ENCODE measurements at regions not wholly inside any gene's neighbourhood (a gene's known extent, or its start where the extent isn't known, plus 50 kb on each side); places are given as distances from the start of the nearest gene placed in this dataset.

- H4K8ac ChIP-seq (ENCODE audit: low read depth, low read length), result no peak overlapping the region
- no peaks in the 10 kb centered on the region for H3K27me3 ChIP-seq (ENCODE audit: insufficient read depth, low read length)
- no peak overlapping the region for H3K4ac ChIP-seq (ENCODE audit: low read depth, low read length)
- H3K4me3 ChIP-seq (ENCODE audit: low read depth, low read length), result no peak overlapping the region
- H3K27ac ChIP-seq (ENCODE audit: low read depth, low read length), result no peak overlapping the region
- H4K12ac ChIP-seq (ENCODE audit: low read depth, low read length), result no peak overlapping the region
- H3K4me1 ChIP-seq (ENCODE audit: control insufficient read depth in 1 of 2, insufficient read depth in 2 of 2, low read length in 2 of 2), result peaks cover 0 to 2% of the 10 kb centered on the region in 2 experiments
- H2AFZ ChIP-seq (ENCODE audit: insufficient read depth, low read length, poor library complexity), result no peak overlapping the region
- no peak overlapping the region for H3K4me2 ChIP-seq (ENCODE audit: low read length)
- no peaks in the 10 kb centered on the region for H3K9me3 ChIP-seq (ENCODE audit: insufficient read depth, low read depth, low read length)
- no peak overlapping the region for H4K91ac ChIP-seq (ENCODE audit: low read depth, low read length)
- no peaks in the 10 kb centered on the region for H3K79me1 ChIP-seq (ENCODE audit: low read length)
- no peak for DNase-seq
- no peak overlapping the region for H2BK12ac ChIP-seq (ENCODE audit: low read length)
- H3K79me2 ChIP-seq (ENCODE audit: control insufficient read depth, insufficient read depth, low read length, poor library complexity), result no peaks in the 10 kb centered on the region
- H3K14ac ChIP-seq (ENCODE audit: low read length), result no peak overlapping the region
- H2BK5ac ChIP-seq (ENCODE audit: low read depth, low read length, poor library complexity), result no peak overlapping the region
- H2BK120ac ChIP-seq (ENCODE audit: insufficient read depth, low read length, poor library complexity), result no peak overlapping the region
- no peaks in the 10 kb centered on the region for H3K36me3 ChIP-seq (ENCODE audit: control insufficient read depth in 1 of 2, insufficient read depth in 2 of 2, low read length in 2 of 2)
- H3K9ac ChIP-seq (ENCODE audit: low read length), result no peak overlapping the region
- no peak overlapping the region for H3K23ac ChIP-seq (ENCODE audit: low read length)
- no peak overlapping the region for H2AK5ac ChIP-seq (ENCODE audit: low read length)
- no peak overlapping the region for H3K18ac ChIP-seq (ENCODE audit: low read length)
Measured at GRCh38 chr4:66591968-66592367, 921.7 kb upstream of the EPHA5 start.

- H2AK5ac ChIP-seq (ENCODE audit: low read length), result no peak overlapping the region
- H3K27ac ChIP-seq (ENCODE audit: low read depth, low read length), result no peak overlapping the region
- no peak overlapping the region for H4K91ac ChIP-seq (ENCODE audit: low read depth, low read length)
- H3K9me3 ChIP-seq (ENCODE audit: insufficient read depth, low read depth, low read length), result no peaks in the 10 kb centered on the region
- no peak overlapping the region for H2BK12ac ChIP-seq (ENCODE audit: low read length)
- no peaks in the 10 kb centered on the region for H3K79me1 ChIP-seq (ENCODE audit: low read length)
- H3K36me3 ChIP-seq (ENCODE audit: control insufficient read depth in 1 of 2, insufficient read depth in 2 of 2, low read length in 2 of 2), result no peaks in the 10 kb centered on the region
- no peaks in the 10 kb centered on the region for H3K27me3 ChIP-seq (ENCODE audit: insufficient read depth, low read length)
- no peak overlapping the region for H3K23ac ChIP-seq (ENCODE audit: low read length)
- no peak overlapping the region for H3K9ac ChIP-seq (ENCODE audit: low read length)
- no peak overlapping the region for H2AFZ ChIP-seq (ENCODE audit: insufficient read depth, low read length, poor library complexity)
- no peak overlapping the region for H2BK5ac ChIP-seq (ENCODE audit: low read depth, low read length, poor library complexity)
- H3K14ac ChIP-seq (ENCODE audit: low read length), result no peak overlapping the region
- H3K4me2 ChIP-seq (ENCODE audit: low read length), result no peak overlapping the region
- H4K12ac ChIP-seq (ENCODE audit: low read depth, low read length), result no peak overlapping the region
- no peak overlapping the region for H3K18ac ChIP-seq (ENCODE audit: low read length)
- DNase-seq, result no peak
- no peaks in the 10 kb centered on the region for H3K79me2 ChIP-seq (ENCODE audit: control insufficient read depth, insufficient read depth, low read length, poor library complexity)
- no peak overlapping the region for H4K8ac ChIP-seq (ENCODE audit: low read depth, low read length)
- no peak overlapping the region for H3K4ac ChIP-seq (ENCODE audit: low read depth, low read length)
- no peak overlapping the region for H3K4me3 ChIP-seq (ENCODE audit: low read depth, low read length)
- H2BK120ac ChIP-seq (ENCODE audit: insufficient read depth, low read length, poor library complexity), result no peak overlapping the region
- WGBS (ENCODE audit: extremely low coverage, insufficient coverage, insufficient read length), result no CpG with 5 or more reads among the region's 1 CpG
- H3K4me1 ChIP-seq (ENCODE audit: control insufficient read depth in 1 of 2, insufficient read depth in 2 of 2, low read length in 2 of 2), result no peaks in the 10 kb centered on the region
Measured at GRCh38 chr4:66590488-66591215, 920.4 kb upstream of the EPHA5 start.

- no peak overlapping the region for H3K9ac ChIP-seq (ENCODE audit: low read length)
- no peaks in the 10 kb centered on the region for H3K79me2 ChIP-seq (ENCODE audit: control insufficient read depth, insufficient read depth, low read length, poor library complexity)
- no peak overlapping the region for H4K91ac ChIP-seq (ENCODE audit: low read depth, low read length)
- H3K27ac ChIP-seq (ENCODE audit: low read depth, low read length), result no peak overlapping the region
- no peak overlapping the region for H3K23ac ChIP-seq (ENCODE audit: low read length)
- H3K4me2 ChIP-seq (ENCODE audit: low read length), result no peak overlapping the region
- H3K14ac ChIP-seq (ENCODE audit: low read length), result no peak overlapping the region
- H2BK120ac ChIP-seq (ENCODE audit: insufficient read depth, low read length, poor library complexity), result no peak overlapping the region
- no peaks in the 10 kb centered on the region for H3K36me3 ChIP-seq (ENCODE audit: control insufficient read depth in 1 of 2, insufficient read depth in 2 of 2, low read length in 2 of 2)
- no CpG with 5 or more reads among the region's 1 CpG for WGBS (ENCODE audit: extremely low coverage, insufficient coverage, insufficient read length)
- no peak overlapping the region for H3K4ac ChIP-seq (ENCODE audit: low read depth, low read length)
- no peaks in the 10 kb centered on the region for H3K27me3 ChIP-seq (ENCODE audit: insufficient read depth, low read length)
- no peak overlapping the region for H2AFZ ChIP-seq (ENCODE audit: insufficient read depth, low read length, poor library complexity)
- no peak overlapping the region for H3K4me3 ChIP-seq (ENCODE audit: low read depth, low read length)
- no peak overlapping the region for H3K18ac ChIP-seq (ENCODE audit: low read length)
- no peak for DNase-seq
- H2AK5ac ChIP-seq (ENCODE audit: low read length), result no peak overlapping the region
- no peak overlapping the region for H4K8ac ChIP-seq (ENCODE audit: low read depth, low read length)
- H3K79me1 ChIP-seq (ENCODE audit: low read length), result no peaks in the 10 kb centered on the region
- no peaks in the 10 kb centered on the region for H3K4me1 ChIP-seq (ENCODE audit: control insufficient read depth in 1 of 2, insufficient read depth in 2 of 2, low read length in 2 of 2)
- no peaks in the 10 kb centered on the region for H3K9me3 ChIP-seq (ENCODE audit: insufficient read depth, low read depth, low read length)
- no peak overlapping the region for H2BK5ac ChIP-seq (ENCODE audit: low read depth, low read length, poor library complexity)
- no peak overlapping the region for H2BK12ac ChIP-seq (ENCODE audit: low read length)
- H4K12ac ChIP-seq (ENCODE audit: low read depth, low read length), result no peak overlapping the region
Measured at GRCh38 chr4:66589183-66589582, 918.9 kb upstream of the EPHA5 start.

GRCh38 chr4:66585767-66586166, 915.5 kb upstream of the EPHA5 start:
- H4K12ac ChIP-seq (ENCODE audit: low read depth, low read length), result no peak overlapping the region
- H3K27ac ChIP-seq (ENCODE audit: low read depth, low read length), result no peak overlapping the region
- no peak overlapping the region for H3K9ac ChIP-seq (ENCODE audit: low read length)
- no peak overlapping the region for H2BK120ac ChIP-seq (ENCODE audit: insufficient read depth, low read length, poor library complexity)
- H3K4me3 ChIP-seq (ENCODE audit: low read depth, low read length), result no peak overlapping the region
- H3K4ac ChIP-seq (ENCODE audit: low read depth, low read length), result no peak overlapping the region
- no peak overlapping the region for H2BK5ac ChIP-seq (ENCODE audit: low read depth, low read length, poor library complexity)
- H4K8ac ChIP-seq (ENCODE audit: low read depth, low read length), result no peak overlapping the region
- no peak overlapping the region for H4K91ac ChIP-seq (ENCODE audit: low read depth, low read length)
- H3K14ac ChIP-seq (ENCODE audit: low read length), result no peak overlapping the region
- no peaks in the 10 kb centered on the region for H3K9me3 ChIP-seq (ENCODE audit: insufficient read depth, low read depth, low read length)
- H3K36me3 ChIP-seq (ENCODE audit: control insufficient read depth in 1 of 2, insufficient read depth in 2 of 2, low read length in 2 of 2), result no peaks in the 10 kb centered on the region
- H3K27me3 ChIP-seq (ENCODE audit: insufficient read depth, low read length), result no peaks in the 10 kb centered on the region
- H3K23ac ChIP-seq (ENCODE audit: low read length), result no peak overlapping the region
- H2AFZ ChIP-seq (ENCODE audit: insufficient read depth, low read length, poor library complexity), result no peak overlapping the region
- H3K79me1 ChIP-seq (ENCODE audit: low read length), result no peaks in the 10 kb centered on the region
- H2BK12ac ChIP-seq (ENCODE audit: low read length), result no peak overlapping the region
- no peaks in the 10 kb centered on the region for H3K4me1 ChIP-seq (ENCODE audit: control insufficient read depth in 1 of 2, insufficient read depth in 2 of 2, low read length in 2 of 2)
- no CpG with 5 or more reads among the region's 1 CpG for WGBS (ENCODE audit: extremely low coverage, insufficient coverage, insufficient read length)
- no peak overlapping the region for H3K18ac ChIP-seq (ENCODE audit: low read length)
- no peak for DNase-seq
- no peak overlapping the region for H2AK5ac ChIP-seq (ENCODE audit: low read length)
- H3K79me2 ChIP-seq (ENCODE audit: control insufficient read depth, insufficient read depth, low read length, poor library complexity), result no peaks in the 10 kb centered on the region
- H3K4me2 ChIP-seq (ENCODE audit: low read length), result no peak overlapping the region
